Esophagus squamous epithelium (tissue), 4 donors: ENCODE measurements at regions not wholly inside any gene's neighbourhood (a gene's known extent, or its start where the extent isn't known, plus 50 kb on each side); places are given as distances from the start of the nearest gene placed in this dataset.

Source experiments
- POLR2A ChIP-seq, 4 donors: fragments of 450-650 bp; IDR thresholded peaks; one replicate each; pipeline ENCODE4 v1.6.1; 2017; ENCODE audit warnings: antibody characterized with exemption in 4 of 4, mild to moderate bottlenecking in 4 of 4, moderate library complexity in 3 of 4
- TF ChIP-seq, protein P1 (sequence below), 6 experiments: fragments of 450-650 bp in 4 of 6; fragments of 200-600 bp in 2 of 6; sonication (generic) in 2 of 6; IDR thresholded peaks; one replicate each; pipeline ENCODE4 v1.5.1; 2016 to 2019; ENCODE audit warnings: antibody characterized with exemption in 6 of 6, mild to moderate bottlenecking in 4 of 6, moderate library complexity in 4 of 6

GRCh38 chr3:89867286-89867685 is 759.9 kb downstream of the EPHA3 start:
- TF ChIP-seq, protein P1, sequence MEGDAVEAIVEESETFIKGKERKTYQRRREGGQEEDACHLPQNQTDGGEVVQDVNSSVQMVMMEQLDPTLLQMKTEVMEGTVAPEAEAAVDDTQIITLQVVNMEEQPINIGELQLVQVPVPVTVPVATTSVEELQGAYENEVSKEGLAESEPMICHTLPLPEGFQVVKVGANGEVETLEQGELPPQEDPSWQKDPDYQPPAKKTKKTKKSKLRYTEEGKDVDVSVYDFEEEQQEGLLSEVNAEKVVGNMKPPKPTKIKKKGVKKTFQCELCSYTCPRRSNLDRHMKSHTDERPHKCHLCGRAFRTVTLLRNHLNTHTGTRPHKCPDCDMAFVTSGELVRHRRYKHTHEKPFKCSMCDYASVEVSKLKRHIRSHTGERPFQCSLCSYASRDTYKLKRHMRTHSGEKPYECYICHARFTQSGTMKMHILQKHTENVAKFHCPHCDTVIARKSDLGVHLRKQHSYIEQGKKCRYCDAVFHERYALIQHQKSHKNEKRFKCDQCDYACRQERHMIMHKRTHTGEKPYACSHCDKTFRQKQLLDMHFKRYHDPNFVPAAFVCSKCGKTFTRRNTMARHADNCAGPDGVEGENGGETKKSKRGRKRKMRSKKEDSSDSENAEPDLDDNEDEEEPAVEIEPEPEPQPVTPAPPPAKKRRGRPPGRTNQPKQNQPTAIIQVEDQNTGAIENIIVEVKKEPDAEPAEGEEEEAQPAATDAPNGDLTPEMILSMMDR (IDR thresholded peaks at IDR 0.05) = no peak
- TF ChIP-seq POLR2A (IDR thresholded peaks at IDR 0.05) = no peak
